GM21367 (cell line): ENCODE measurements at regions not wholly inside any gene's neighbourhood (a gene's known extent, or its start where the extent isn't known, plus 50 kb on each side); places are given as distances from the start of the nearest gene placed in this dataset.

Experiments used
- ATAC-seq: cut with Tn5 transposase; IDR thresholded peaks from one replicate; pipeline ENCODE4 v1.9.1; 2021; ENCODE audit not compliant: unreplicated experiment

DNA sequence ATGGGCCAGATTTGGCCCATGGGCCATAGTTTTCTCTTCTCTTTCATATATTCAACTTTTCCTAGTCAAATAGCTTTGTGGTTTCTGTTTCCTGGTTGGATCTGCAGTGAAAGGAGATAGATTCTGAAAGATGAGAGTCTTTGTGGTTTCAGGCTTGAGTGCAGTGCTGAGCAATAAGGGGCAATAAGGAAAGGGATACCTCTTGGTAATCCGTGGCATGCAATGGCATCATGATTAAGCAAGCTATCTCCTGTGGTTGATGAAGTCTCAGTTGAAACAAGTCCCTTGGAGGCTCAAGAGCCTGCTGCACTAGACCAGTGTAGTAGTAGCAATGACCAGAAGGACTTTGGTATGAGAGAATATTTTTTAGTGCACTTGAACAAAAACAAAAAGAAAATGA is 187.7 kb upstream of the CNTNAP2 start:
- no peak for ATAC-seq

DNA sequence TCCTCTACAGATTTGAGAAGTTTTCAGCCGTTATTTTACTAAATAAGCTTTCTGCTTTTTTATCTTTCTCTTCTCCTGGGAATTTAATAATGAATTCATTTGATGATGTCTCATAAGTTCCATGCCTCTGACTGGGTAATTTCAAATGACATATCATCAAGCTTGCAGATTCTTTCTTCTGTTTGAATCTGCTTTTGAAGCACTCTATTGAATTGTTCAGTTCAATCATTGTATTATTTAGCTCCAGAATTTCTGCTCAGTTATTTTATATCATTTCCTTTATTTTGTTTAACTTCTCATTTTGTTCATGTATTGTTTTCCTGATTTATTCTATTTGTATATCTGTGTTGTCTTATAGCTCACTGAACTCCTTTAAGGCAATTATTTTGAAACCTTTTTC is 196.9 kb upstream of the CNTNAP2 start:
- no peak for ATAC-seq

DNA sequence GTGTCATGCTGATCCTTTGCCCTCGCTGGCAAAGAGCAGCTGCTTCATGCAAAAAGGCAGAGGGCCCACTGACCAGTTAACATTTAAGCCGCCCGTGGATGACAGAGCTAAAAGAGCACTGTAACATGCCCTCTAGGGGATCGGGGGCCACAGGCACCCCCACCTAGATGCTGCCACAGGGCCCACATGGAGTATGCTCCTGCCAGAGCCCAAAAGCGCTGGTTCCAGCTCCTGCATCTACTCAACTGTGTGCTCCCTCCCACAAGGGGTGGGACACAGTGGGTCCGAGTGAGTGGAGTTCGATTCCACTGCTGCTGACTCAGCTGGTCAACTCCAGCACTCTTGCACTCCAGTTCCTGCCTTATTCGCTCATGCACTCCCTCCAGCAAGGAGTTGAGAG is 199.8 kb upstream of the CNTNAP2 start:
- ATAC-seq: no peak

DNA sequence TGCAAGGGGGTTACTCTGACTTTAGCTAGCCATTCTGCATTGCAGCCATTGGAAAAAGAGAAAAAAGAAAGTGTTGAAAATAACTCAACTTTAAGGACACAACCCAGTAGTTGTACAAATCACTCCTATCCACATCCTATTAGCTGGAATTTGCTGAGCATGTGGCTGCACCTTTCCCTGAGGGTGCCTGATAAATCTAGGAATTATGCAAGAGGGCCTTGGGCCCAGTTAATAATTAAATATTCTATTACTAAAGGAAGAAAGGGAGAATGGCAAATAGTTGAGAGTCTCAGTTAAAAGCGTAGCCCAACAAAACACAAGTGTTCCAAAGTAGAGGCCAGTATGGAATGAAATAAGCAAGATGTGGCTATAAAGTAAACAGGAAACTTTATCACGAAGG is 200.9 kb upstream of the CNTNAP2 start:
- no peak for ATAC-seq

DNA sequence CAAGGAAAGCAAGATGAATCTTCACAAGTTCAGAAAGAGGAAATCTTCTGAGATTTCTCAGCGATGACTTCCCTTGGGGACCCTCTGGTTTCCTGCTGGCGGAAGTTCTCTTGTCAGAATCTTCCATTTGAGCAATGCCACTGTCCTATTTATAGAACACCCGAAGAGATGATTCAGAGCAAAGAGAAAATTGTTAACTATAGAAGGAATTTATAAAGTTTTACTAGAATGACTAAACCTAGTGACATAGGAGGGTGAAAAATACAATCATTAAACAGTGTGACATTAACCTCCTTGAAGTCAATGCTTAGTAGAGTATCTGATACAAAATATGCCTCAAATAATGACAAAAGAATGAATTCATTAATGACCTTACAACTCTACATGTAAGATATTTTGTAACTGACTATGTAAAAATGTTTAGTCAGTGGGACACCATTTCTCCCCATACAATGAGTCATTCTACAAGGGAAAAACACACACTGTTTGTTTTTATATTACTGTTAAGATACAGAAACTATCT is 206.5 kb upstream of the CNTNAP2 start:
- ATAC-seq: peak; percentile 86

DNA sequence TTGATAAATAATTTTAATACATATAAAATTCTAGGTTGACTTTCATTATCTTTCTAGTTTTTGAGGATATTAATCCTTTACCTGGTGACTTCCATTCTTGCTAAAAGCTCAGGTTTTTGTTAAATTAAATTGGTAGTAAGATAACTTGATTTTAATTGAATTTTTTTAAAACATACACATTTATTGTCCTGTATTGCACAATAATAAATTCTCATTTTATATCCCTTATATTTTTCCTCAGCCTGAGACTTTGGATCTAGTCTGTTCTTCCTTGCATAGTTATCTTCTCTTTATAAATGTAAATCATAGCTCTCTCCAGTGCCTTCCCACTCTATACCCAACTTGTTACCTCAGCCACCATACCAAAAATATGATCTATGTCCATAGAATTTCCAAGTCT is 212.9 kb upstream of the CNTNAP2 start:
- ATAC-seq: no peak

DNA sequence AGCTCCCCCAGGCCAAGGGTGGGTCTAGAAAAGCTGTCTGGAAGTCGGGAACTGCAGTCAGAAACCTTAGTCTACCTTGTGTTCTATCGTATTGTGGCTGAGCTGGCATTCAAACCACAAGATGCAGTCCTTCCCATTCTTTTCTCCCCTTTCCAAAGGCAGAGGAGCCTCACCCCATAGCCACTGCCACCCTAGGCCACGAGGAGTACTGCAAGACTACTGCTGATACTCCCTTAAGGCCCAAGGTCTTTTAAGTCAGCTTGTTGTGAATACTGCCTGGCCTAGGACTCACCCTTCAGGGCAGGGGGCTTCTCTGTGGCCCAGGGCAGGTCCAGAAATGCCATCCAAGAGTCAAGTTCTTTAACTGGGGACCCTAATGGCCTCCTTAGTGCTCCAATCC is 214.5 kb upstream of the CNTNAP2 start:
- no peak for ATAC-seq

DNA sequence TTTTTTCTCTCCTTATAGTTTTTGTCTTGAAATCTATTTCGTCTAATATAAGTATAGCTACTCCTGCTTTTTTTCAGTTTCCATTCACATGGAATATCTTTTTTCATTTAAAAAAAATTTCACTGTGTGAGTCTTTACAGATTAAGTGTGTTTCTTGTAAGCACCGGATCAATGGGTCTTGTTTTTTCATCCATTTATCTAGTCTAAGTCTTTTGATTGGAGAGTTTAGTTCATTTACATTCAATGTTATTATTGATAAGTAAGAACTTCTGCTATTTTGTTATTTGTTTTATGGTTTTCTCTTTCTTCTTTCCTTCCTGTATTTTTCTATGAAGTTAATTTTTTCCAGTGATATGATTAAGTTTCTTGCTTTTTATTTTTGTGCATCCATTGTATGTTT is 216.7 kb upstream of the CNTNAP2 start:
- no peak for ATAC-seq

DNA sequence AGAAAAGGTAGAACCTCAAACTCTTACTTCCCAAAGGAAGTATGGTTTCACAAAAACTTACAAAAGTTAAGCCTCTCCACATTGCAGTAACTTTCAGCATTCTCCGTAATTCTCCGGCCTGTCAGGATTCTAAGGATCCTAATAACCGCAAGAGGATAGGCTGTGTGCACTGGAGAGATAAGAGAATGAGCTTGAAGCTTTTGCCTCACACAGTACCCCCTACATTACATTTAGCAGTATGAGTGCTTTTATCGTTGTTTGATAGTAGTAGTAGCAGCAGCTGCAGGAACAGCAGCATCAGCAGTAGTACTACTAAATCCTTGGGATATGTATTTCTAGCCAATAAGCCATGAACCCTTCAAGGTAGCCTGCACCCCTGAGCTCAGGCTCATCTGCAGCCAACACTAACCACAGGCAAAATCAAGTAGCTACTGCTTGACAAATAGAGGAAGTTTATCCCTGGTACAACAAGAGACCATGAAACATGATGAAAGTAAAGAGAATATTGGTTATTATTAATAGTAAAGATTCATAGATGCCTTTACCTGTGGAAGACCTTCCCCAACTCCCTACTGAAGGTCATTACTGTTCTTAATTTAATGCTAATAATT is 222.6 kb upstream of the CNTNAP2 start:
- no peak for ATAC-seq

DNA sequence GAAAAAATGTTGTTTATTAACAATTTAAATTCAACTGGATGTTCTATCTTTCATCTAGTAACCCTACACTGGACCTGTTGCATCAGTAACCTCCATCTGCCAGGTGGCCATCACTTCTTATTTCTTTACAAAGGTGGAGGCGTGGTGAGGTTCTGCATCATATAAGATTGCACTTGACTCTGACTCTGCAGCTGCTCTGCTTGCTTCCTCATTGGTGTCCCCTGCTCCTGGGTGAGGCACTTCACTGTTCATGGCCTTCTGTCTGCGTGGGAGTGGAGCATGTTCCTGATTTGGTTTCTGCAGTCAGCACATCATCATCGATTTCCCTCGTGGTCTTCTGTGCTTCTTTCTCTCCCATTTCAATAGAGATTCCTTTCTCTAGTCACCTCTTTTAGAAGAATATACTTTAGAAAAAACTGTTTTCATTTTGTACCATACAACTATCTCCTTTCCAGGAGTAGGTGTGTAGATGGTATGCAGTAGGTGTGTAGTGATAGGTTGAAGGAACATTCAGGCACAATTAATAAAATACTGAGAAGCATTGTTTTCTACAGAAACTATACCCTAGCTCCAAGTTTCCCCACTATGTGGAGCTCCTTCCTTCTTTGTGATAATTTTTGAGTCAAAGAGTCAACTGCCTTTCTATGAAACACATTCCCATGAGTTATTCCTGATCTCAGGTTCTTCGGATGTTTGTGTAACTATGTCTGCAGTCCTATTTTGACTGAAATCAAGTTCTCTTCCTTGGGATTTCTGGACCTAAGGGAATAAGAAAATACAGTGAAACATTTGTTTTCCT is 231.7 kb upstream of the CNTNAP2 start:
- ATAC-seq: no peak

GRCh38 chr7:145876376-145876775 is 240.2 kb upstream of the CNTNAP2 start:
- ATAC-seq: no peak

- ATAC-seq: no peak
Observed at GRCh38 chr7:145875267-145875666, 241.3 kb upstream of the CNTNAP2 start.

- no peak for ATAC-seq
Observed at GRCh38 chr7:145868935-145869334, 247.7 kb upstream of the CNTNAP2 start.

- ATAC-seq: no peak
Observed at GRCh38 chr7:145862212-145862611, 254.4 kb upstream of the CNTNAP2 start.

DNA sequence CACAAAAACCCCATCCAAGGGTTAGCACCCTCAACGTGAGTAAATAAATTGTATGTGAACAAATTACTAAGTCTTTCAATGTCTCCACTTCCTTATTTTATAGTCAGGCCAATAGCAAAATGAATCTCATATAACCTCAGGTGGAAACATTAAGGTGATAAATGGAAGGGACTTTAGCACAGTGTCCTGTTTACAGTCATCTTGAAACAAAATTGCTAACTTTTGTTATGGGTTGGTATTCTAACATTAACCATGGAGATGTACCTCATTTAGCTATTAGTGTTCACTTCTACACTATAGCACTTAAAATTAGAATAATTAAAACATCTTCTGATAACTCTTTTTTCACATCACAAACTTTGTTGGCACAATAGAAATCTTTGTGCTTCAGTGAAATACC is 255.8 kb upstream of the CNTNAP2 start:
- no peak for ATAC-seq

GRCh38 chr7:145850636-145851035 is 266.0 kb upstream of the CNTNAP2 start:
- no peak for ATAC-seq

GRCh38 chr7:145848691-145849090 is 267.9 kb upstream of the CNTNAP2 start:
- no peak for ATAC-seq

DNA sequence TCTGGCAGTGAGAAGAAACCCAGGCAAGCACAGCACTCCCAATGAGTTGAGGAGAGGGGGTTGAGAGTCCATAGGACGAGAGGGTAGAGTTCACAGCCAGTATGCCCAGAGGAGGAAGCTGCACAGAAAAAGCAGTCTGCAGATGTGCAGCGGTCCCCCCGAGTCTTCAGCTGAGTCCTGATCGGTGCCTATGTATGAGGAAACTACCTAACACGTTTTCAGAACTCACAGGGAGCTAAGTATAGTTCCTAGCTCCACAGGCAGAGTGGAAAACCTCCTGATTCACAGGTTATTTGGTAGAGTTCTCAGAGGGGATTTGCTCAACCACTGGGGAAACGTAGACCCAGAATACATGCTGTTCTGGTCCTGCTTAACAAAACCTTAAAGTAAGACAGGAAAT is 271.3 kb upstream of the CNTNAP2 start:
- ATAC-seq: no peak

DNA sequence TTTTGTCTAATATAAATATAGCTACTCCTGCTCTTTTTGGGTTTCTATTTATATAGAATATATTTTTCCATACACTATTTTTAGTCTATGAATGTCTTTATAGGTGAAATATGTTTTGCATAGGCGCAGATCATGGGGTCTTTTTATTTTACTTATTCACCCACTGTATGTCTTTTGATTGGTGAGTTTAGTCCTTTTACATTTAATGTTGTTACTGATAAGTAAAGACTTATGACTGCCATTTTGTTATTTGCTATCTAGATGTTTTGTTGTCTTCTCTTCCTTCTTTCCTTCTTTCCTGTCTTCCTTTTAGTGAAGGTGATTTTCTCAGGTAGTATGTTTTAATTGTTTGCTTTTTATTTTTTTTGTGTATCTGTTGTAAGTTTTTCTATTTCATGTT is 276.8 kb upstream of the CNTNAP2 start:
- no peak for ATAC-seq

GRCh38 chr7:145831616-145832206 is 284.9 kb upstream of the CNTNAP2 start:
- ATAC-seq: no peak

GRCh38 chr7:145817687-145818086 is 298.9 kb upstream of the CNTNAP2 start:
- no peak for ATAC-seq

DNA sequence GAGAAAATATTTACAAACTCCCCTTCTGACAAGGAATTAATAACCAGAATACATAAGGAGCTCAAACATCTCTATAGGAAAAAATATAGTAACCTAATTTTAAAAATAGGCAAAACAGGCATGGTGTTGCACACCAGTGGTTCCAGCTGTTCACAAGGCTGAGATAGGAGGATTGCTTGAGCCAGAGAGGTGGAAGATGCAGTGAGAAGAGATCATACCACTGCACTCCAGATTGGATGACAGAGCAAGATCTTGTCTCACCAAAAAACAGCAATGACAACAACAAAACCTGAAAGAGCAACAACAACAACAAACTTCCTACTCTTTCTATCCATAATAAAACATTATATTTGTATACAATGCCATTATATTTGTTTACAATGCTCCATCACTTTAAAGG is 304.4 kb upstream of the CNTNAP2 start:
- ATAC-seq: no peak
